ENCODE measurements at regions not wholly inside any gene's neighbourhood (a gene's known extent, or its start where the extent isn't known, plus 50 kb on each side); places are given as distances from the start of the nearest gene placed in this dataset.

DNA sequence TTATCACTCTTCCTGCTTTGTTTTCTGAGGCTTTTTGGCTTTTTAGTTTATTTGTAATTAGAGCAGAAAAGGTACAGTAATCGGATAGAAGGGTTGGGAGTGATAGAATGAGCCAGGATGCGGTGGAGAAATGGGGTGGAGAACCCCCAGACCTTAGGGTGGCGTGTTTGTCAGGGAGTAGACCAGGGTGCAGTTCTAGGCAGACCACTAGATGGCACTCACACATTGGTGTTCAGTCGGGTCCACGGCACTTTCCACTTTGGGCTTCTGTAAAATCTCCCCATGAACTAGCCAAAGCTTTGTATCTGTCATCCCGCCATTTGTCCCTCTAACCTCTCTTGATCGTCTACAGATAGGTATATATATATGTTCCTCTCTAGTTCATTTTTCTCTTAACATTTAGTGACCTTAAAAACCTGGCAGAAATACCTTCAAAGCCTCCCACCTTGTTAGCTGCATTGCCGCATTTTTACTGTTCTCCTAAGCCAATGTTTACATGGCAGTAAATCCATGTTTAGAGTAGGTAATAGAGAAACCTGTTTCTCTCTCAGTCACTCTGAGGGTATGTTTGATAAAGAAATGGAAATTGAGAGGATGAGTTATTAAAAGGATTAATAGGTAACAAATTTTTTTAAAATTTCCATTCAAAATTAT is 154.9 kb downstream of the TM9SF2 start:
- TF ChIP-seq CTCF (IDR thresholded peaks at IDR 0.05) (peak; percentile 76 to 91 (median 85)), POLR2A (IDR thresholded peaks at IDR 0.05) (no peak)

Measured in uterus (tissue), 2 donors.